ENCODE measurements at regions not wholly inside any gene's neighbourhood (a gene's known extent, or its start where the extent isn't known, plus 50 kb on each side); places are given as distances from the start of the nearest gene placed in this dataset.
"Not testable (repeated sequence)": the region's sequence is repeated elsewhere in the genome, so short reads cannot be mapped to it uniquely, and the experiment has no call there.

GRCh38 chr15:91361696-91362095 is 261.6 kb downstream of the SV2B start:
- not testable (repeated sequence) for TF ChIP-seq CTCF (IDR thresholded peaks at IDR 0.05; ENCODE audit: low read depth, low read length, missing input control); RXRA (IDR thresholded peaks at IDR 0.05); YY1 (IDR thresholded peaks at IDR 0.05); TAF1 (conservative IDR thresholded peaks at IDR 0.05); JUND (IDR thresholded peaks at IDR 0.05); EGR1 (IDR thresholded peaks at IDR 0.05; ENCODE audit: low read depth in 2 of 2); MAX (IDR thresholded peaks at IDR 0.05); GABPA (IDR thresholded peaks at IDR 0.05 in 1 of 2, conservative IDR thresholded peaks at IDR 0.05 in 1 of 2); REST (IDR thresholded peaks at IDR 0.05); RAD21 (IDR thresholded peaks at IDR 0.05); ZBTB33 (IDR thresholded peaks at IDR 0.05); SP1 (IDR thresholded peaks at IDR 0.05); FOXA1 (IDR thresholded peaks at IDR 0.05); ATF3 (IDR thresholded peaks at IDR 0.05)
